ENCODE measurements at regions not wholly inside any gene's neighbourhood (a gene's known extent, or its start where the extent isn't known, plus 50 kb on each side); places are given as distances from the start of the nearest gene placed in this dataset.

- TF ChIP-seq SNAI2 (CRISPR knock-in tag; IDR thresholded peaks at IDR 0.05) (no peak), GLIS3 (CRISPR knock-in tag; IDR thresholded peaks at IDR 0.05) (no peak)
Measured at GRCh38 chr10:55183993-55184392, 383.0 kb upstream of the PCDH15 start.
